ENCODE measurements at regions not wholly inside any gene's neighbourhood (a gene's known extent, or its start where the extent isn't known, plus 50 kb on each side); places are given as distances from the start of the nearest gene placed in this dataset.

- no peak for TF ChIP-seq EZH2 (IDR thresholded peaks at IDR 0.05)
- no peak for TF ChIP-seq POLR2AphosphoS5 (IDR thresholded peaks at IDR 0.05; ENCODE audit: borderline replicate concordance, low read depth, low read length)
Measured at GRCh38 chr2:203591642-203592041, 56.5 kb upstream of the RAPH1 start.
